AG04450 (cell line): ENCODE measurements at regions not wholly inside any gene's neighbourhood (a gene's known extent, or its start where the extent isn't known, plus 50 kb on each side); places are given as distances from the start of the nearest gene placed in this dataset.

Experiments
- CTCF ChIA-PET: fragments of 300-600, 350-600 bp; formaldehyde crosslinking; extraction: SDS; loops from one replicate; lab custom pipeline; 2022; ENCODE audit warnings: antibody characterized with exemption, inconsistent platforms; lab: Charles Lee
- POLR2A ChIA-PET: fragments of 350-600 bp; formaldehyde crosslinking; extraction: SDS; loops from one replicate; lab custom pipeline; 2021; ENCODE audit warnings: antibody characterized with exemption, inconsistent platforms; lab: Yijun Ruan, JAX
- DNase-seq: peaks from one replicate; pipeline ENCODE4 v3.0.0-alpha.2; 2011; ENCODE audit warnings: low read depth, low spot score
- H3K27ac ChIP-seq: one replicate; pipeline ENCODE4 v1.5.1; 2012; ENCODE audit warnings: low read depth, low read length, control low read depth
- H3K27me3 ChIP-seq: one replicate; pipeline ENCODE4 v1.6.0; 2012; ENCODE audit warnings: low read length; ENCODE audit not compliant: control insufficient read depth, insufficient read depth
- H3K4me3 ChIP-seq: 2 replicates; pipeline ENCODE4 v1.5.1; 2011; ENCODE audit warnings: mild to moderate bottlenecking, low read depth, low read length, control low read depth
- H3K9me3 ChIP-seq: 2 replicates; pipeline ENCODE4 v1.5.1; 2012; ENCODE audit warnings: low read length; ENCODE audit not compliant: control insufficient read depth, insufficient read depth
- CTCF ChIP-seq: IDR thresholded peaks from 2 replicates; pipeline ENCODE4 v1.5.1; 2011; ENCODE audit warnings: low read depth, low read length, control low read depth, inconsistent platforms

GRCh38 chr16:86709103-86709502, 130.8 kb downstream of the FOXL1 start:
- TF ChIP-seq CTCF: no peak
- CTCF ChIA-PET: no interaction called here
- H3K9me3 ChIP-seq: peaks cover 26% of the 10 kb centered on the region
- POLR2A ChIA-PET: no interaction called here
- H3K4me3 ChIP-seq: no peak overlapping the region
- H3K27me3 ChIP-seq: peaks cover 5% of the 10 kb centered on the region
- H3K27ac ChIP-seq: no peak overlapping the region
- no peak for DNase-seq

GRCh38 chr16:86709902-86710601, 131.7 kb downstream of the FOXL1 start:
- no peak for TF ChIP-seq CTCF
- Histone ChIP-seq H3K27ac (no peak overlapping the region), H3K27me3 (peaks cover 7% of the 10 kb centered on the region), H3K4me3 (no peak overlapping the region), H3K9me3 (peaks cover 25% of the 10 kb centered on the region)
- ChIA-PET POLR2A (no interaction called here), CTCF (no interaction called here)
- DNase-seq: no peak

- H3K4me3 ChIP-seq: no peak overlapping the region
- H3K27ac ChIP-seq: no peak overlapping the region
- peaks cover 7% of the 10 kb centered on the region for H3K27me3 ChIP-seq
- ChIA-PET CTCF (no interaction called here), POLR2A (no interaction called here)
- no peak for DNase-seq
- peaks cover 21% of the 10 kb centered on the region for H3K9me3 ChIP-seq
- no peak for TF ChIP-seq CTCF
Observed at GRCh38 chr16:86710602-86710950, 132.2 kb downstream of the FOXL1 start.

GRCh38 chr16:86712158-86713009, 134.0 kb downstream of the FOXL1 start:
- CTCF ChIA-PET: no interaction called here
- Histone ChIP-seq H3K27ac (no peak overlapping the region), H3K9me3 (peaks cover 12% of the 10 kb centered on the region), H3K27me3 (peaks cover 12% of the 10 kb centered on the region), H3K4me3 (no peak overlapping the region)
- no peak for TF ChIP-seq CTCF
- DNase-seq: no peak
- POLR2A ChIA-PET: no interaction called here

- POLR2A ChIA-PET: no interaction called here
- no peak for DNase-seq
- CTCF ChIA-PET: no interaction called here
- no peak overlapping the region for H3K27ac ChIP-seq
- H3K4me3 ChIP-seq: no peak overlapping the region
- peaks cover 12% of the 10 kb centered on the region for H3K27me3 ChIP-seq
- H3K9me3 ChIP-seq: peaks cover 12% of the 10 kb centered on the region
- no peak for TF ChIP-seq CTCF
Observed at GRCh38 chr16:86713021-86713631, 134.8 kb downstream of the FOXL1 start.
